ENCODE measurements at regions not wholly inside any gene's neighbourhood (a gene's known extent, or its start where the extent isn't known, plus 50 kb on each side); places are given as distances from the start of the nearest gene placed in this dataset.

DNA sequence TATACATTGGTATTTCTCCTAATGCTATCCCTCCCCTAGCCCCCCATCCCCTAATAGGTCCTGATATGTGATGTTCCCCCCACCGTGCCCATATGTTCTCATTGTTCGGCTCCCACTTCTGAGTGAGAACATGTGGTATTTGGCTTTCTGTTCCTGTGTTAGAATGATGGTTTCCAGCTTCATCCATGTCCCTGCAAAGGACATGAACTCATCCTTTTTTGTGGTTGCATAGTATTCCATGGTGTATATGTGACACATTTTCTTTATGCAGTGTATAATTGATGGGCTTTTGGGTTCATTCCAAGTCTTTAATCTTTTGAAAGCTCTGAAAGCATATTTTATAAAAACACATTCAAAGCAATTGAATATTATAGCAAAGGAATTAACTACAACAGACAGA lies 1169.4 kb upstream of the ZEB2 start:
- TF ChIP-seq, protein P1, sequence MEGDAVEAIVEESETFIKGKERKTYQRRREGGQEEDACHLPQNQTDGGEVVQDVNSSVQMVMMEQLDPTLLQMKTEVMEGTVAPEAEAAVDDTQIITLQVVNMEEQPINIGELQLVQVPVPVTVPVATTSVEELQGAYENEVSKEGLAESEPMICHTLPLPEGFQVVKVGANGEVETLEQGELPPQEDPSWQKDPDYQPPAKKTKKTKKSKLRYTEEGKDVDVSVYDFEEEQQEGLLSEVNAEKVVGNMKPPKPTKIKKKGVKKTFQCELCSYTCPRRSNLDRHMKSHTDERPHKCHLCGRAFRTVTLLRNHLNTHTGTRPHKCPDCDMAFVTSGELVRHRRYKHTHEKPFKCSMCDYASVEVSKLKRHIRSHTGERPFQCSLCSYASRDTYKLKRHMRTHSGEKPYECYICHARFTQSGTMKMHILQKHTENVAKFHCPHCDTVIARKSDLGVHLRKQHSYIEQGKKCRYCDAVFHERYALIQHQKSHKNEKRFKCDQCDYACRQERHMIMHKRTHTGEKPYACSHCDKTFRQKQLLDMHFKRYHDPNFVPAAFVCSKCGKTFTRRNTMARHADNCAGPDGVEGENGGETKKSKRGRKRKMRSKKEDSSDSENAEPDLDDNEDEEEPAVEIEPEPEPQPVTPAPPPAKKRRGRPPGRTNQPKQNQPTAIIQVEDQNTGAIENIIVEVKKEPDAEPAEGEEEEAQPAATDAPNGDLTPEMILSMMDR (conservative IDR thresholded peaks at IDR 0.05; ENCODE audit: low read depth, low read length), result no peak
- DNase-seq (ENCODE audit: low read depth), result no peak
- no peak overlapping the region for H3K4me3 ChIP-seq (ENCODE audit: low read depth, low read length)

DNA sequence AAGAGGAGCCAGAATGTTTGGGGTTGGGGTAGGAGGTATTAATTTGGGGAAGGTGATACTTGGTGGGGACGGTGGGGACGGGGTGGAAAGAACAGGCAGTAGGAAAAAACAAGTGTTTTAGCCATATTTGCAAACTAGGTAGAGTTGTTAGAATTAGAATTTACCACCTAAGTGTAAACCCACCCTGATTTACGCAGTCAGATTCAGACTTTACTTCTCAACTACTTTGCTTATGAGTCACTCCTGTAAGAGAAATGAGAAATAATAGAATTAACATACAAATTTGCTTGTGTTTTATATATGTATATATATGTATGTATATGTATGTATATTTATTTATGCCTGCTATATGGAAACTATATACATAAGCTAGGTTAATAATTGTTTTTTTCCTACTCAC lies 1168.2 kb upstream of the ZEB2 start:
- DNase-seq (ENCODE audit: low read depth), result no peak
- no peak overlapping the region for H3K4me3 ChIP-seq (ENCODE audit: low read depth, low read length)
- TF ChIP-seq, protein P1 (conservative IDR thresholded peaks at IDR 0.05; ENCODE audit: low read depth, low read length), result no peak

DNA sequence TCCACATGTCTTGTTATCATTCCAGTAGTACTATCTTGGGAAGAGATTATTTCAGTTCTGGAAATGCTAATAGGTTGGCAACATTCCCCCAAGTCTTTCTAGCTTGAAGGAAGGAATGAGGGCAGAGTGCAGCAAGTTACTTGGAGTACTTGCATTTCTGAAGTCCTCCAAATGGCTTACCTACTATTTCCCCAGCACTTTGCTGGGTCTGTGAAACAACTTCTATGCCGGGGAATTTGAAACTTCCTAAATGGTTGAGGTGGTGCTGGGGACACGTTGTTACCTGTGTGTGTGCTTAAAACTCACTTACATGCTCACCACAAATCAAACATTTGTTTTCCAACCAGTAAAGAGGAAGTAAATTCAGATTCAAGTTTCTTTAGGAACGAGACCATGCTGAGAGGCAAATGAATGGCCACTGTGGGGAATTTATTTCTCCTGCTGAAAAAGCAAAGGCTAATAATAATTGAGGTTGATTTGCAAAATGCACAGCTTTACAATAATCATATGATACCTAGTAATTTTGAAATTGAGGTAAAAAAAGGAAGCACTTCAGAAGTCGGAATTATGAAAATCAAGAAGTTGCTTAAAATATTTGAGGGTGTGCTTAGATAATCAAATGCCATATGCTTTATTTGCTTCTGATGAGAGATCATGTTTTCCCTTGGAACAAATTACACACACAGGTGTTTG lies 1167.7 kb upstream of the ZEB2 start:
- TF ChIP-seq, protein P1 (conservative IDR thresholded peaks at IDR 0.05; ENCODE audit: low read depth, low read length), result no peak
- H3K4me3 ChIP-seq (ENCODE audit: low read depth, low read length), result no peak overlapping the region
- DNase-seq (ENCODE audit: low read depth), result peak; percentile 66

DNA sequence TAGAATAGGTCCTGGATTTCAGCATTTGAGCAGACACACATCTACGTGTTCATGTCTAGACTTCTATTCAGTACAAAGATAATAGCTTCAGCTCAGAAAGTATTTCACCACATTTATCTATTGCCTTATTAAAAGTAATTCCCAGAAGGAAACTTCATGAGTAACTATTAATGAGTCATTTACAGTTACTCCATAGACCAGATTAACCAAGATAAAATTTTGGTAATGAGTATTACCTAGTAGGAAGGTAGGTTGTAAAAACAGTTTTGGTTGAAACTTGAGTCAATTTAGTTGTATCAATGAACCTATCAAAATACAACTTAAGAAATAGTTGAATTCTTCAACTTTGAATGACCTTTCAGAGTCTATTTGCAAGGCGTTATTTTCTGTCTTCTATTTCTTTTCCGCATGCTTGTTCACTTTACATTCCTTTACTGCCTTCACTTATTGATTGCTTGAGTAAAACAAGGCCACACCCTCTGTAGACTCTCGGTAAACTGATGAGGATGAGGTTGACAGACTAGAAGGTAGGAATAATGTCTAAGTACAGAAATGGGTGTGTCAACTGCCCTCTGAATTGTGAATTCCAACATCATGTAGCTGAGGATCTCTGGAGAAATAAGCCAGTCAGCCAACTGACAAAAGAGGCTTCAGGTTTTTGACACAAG lies 1165.6 kb upstream of the ZEB2 start:
- no peak overlapping the region for H3K4me3 ChIP-seq (ENCODE audit: low read depth, low read length)
- TF ChIP-seq, protein P1 (conservative IDR thresholded peaks at IDR 0.05; ENCODE audit: low read depth, low read length), result no peak
- no peak for DNase-seq (ENCODE audit: low read depth)

DNA sequence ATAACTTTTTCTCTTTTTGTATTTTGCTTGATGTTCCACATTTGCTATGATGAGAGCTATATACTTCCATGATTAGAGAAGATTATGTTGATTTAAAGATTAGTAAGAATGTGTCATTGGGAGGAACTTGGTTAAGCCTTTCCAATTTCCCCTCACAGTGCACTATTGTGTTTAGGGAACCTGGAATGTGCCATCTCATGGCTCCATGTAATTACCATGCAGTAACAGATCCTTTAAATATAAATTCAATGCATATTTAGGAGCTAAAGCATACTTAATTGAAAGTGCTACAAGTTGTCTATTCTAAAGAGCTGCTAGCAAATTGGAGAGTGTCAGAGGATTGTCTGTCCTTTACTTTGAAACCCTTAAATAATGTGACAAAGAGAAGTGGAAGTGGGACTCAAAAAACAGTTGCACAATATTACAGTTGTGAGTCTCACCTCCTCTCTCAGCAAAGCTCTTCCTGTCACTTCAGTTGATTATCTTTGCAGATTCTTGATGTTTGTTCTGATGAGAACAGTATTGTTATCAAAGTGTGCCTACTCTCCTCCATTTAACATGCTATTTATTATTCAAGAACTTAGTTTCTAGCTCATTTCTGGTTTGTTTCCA lies 1162.7 kb upstream of the ZEB2 start:
- DNase-seq (ENCODE audit: low read depth), result no peak
- no peak overlapping the region for H3K4me3 ChIP-seq (ENCODE audit: low read depth, low read length)
- TF ChIP-seq, protein P1 (conservative IDR thresholded peaks at IDR 0.05; ENCODE audit: low read depth, low read length), result no peak

DNA sequence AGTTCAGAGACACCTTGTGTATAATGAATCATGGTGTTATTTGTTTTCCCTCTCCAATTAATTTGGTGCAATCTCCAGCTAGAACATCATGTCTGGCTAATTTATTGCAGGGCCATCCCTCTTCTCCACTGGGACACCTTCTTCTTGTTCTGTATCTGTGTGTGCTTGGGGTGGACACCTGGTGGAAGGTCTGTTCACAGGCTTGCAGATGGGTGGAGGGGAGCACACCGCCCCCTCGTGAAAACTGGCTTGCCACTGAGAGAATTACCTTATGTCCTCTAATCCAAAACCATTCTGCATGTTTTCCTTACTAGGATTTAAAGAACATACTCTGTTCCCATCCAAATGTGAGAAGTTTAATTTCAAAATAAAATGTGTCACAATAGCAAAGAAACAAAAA lies 1160.4 kb upstream of the ZEB2 start:
- TF ChIP-seq, protein P1 (conservative IDR thresholded peaks at IDR 0.05; ENCODE audit: low read depth, low read length), result no peak
- no peak overlapping the region for H3K4me3 ChIP-seq (ENCODE audit: low read depth, low read length)
- no peak for DNase-seq (ENCODE audit: low read depth)
